GM18502 (cell line): ENCODE measurements at regions not wholly inside any gene's neighbourhood (a gene's known extent, or its start where the extent isn't known, plus 50 kb on each side); places are given as distances from the start of the nearest gene placed in this dataset.

Experiments used
- ATAC-seq: cut with Tn5 transposase; IDR thresholded peaks from one replicate; pipeline ENCODE4 v1.9.1; 2021; ENCODE audit warnings: mild to moderate bottlenecking; ENCODE audit not compliant: unreplicated experiment, poor library complexity

DNA sequence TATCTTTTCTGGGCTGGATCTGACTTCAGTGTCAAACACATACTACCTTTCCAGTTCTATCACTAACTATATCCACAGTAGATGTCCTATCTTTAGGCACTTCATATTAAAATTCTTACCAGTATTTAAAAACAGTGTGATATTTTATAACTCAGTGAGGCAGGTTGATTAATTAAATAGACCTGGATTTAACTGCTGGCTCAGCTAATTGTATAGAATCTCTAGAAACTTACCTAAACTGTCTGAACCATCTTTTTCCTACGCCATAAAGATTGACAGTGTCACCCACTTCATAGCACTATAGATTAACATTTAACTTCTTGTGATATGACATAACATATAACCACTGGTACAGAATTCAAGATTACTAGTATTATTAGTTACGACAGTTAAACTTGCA, 935.3 kb downstream of the FAT4 start:
- ATAC-seq = no peak

DNA sequence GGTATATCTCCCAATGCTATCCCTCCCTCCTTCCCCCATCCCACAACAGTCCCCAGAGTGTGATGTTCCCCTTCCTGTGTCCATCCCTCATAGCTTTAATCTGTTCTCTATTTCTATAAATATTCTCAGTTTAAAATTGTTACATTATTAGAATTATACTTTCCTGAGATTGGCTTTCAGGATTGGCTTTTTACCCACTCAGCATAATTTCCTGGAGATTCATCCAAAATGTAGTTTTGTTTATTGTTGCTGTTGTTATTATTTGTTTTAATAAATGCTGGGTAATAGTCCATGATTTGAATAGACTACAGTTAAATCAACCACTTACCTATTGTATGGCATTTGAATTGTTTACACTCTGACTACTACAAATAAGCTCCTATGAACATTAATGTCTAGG, 936.4 kb downstream of the FAT4 start:
- ATAC-seq = no peak

DNA sequence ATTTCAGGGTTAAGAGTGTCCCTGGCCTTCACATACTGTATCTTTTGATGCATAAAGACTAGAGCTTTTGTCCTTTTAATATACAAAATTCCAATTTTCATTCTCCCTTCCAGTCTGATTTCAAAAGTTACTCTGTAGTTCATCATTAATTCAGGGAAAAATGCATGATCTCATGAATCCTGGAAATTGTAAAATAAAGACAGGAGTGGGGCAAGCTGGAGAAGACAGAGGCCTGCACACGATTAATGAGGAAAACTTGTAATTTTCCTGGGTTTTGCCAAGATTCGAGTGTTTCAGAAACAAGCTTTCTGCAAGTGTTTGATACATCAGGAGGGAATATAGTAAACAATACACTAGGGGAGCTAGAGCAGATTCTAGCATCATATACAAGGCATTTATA, 947.9 kb downstream of the FAT4 start:
- no peak for ATAC-seq

DNA sequence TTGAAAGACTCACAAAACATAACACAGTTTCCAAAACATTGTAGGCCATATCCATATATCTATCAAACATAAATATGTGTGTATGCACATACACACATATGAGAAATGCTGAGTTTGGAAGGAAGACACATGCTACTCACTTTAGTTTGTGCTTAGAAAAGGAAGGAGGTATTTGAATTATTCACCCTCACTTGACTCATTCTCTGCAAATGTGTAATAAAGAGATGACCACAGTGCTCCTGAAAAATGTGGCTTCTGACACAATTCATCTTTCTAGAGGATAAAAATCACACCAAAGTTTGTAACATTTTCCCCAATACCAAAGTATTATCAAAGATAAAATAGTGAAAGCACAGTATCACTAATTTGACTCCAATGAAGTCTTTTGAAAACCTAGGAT, 950.1 kb downstream of the FAT4 start:
- no peak for ATAC-seq

DNA sequence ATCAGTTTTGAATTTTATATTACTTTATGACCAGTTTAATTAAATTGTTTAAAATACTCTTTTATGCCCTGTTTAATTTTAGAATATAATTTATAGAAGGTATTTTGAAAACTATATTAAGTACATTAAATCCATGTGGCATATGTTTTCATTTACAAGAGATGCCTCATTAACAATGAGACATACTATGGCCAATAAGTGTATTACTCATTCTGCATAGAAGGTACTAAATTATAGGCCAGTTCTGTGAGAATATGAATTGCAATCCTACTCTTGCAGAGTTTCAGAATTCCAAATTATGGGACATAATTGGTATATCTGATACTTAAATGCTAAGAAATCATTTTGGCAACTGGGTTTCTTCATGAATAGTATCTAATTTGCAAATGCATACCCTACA, 951.1 kb downstream of the FAT4 start:
- ATAC-seq = no peak

DNA sequence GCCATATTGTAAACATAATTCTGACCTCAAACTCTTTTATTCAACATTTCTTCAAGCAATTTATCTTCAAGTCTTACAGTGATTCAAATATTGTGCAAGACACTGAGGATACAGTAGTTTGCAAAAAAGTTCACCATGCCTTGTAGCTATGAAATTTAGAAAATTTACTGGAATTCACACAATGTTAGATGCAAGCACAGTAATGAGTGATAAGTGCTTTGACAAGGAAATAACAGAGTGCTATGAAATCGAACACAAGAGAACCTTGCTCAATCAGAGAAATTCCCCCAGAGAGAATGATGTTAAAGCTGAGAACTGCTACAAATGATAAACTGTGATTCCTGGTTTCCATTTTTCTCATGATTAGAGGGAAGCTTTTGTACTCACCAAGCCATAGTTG, 952.9 kb downstream of the FAT4 start:
- ATAC-seq = no peak

DNA sequence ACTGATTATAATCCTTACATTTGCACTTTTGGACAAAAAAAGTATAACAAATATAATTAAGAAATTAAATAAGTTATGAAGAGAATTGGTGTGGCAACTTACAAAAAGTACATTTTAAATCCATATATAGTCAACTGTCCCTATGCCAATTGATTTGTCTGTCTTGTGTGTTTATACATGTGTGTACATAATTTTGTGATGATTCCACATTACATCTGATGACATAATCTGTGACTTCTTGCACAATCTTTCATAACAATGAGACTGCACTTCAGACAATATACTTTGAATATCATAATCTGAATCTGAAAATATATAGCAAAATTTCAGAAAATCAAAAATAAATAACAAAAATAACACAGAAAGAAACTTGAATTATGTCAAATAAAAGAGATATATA, 953.4 kb downstream of the FAT4 start:
- ATAC-seq = no peak

DNA sequence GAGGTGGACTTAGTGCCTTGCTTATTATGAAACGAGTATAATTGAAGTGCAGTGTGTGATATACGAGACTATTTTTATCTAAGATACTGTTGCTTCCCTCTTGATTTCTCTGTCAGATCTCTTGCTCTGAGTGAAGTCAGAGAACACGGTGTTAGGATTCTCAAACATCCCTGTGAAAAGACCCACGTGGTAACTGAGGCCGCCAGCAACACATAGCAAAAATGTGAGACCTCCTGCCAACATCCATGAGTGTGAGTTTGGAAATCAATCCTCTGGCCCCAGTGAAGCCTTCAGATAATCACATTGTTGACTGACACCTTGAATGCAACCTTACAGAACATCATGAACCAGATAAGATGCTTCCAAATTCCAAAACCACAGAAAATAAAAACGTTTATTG, 954.4 kb downstream of the FAT4 start:
- ATAC-seq = no peak

DNA sequence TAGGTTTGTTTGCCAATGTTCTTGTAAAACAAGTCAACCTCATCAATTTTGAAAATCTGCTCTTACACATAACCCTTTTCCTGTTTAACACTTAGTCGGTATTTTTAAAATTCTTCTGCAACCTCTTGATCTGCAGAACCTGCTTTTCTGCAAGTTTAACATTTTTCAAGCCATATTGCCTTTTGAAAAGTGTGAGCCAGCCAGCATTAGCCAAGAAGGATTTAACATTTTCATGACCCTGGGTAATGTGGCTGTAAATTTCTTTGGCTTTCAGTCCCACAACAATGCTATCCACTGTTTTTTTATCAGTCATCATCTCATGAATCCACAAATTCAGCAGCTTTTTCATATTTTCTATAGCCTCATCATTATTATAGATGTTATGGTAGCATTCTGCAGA, 956.5 kb downstream of the FAT4 start:
- ATAC-seq = no peak

DNA sequence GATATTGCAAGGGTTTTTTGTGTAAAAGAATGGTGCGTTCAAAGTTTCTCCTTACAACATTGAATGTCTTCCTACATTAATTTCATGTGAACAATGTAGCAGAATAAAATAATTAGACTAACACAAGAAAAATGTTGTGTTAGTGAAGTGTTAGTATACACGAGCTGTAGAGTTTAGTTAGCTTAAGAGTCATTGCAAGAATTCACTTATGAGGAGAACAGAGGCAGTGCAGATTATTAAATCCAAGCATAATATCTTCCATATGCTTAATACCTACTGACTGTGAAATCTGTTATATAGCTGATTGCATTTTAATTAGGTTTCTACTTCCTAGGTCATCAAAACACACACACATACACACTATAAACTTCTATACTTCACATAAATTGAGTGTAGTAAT, 959.0 kb downstream of the FAT4 start:
- no peak for ATAC-seq

DNA sequence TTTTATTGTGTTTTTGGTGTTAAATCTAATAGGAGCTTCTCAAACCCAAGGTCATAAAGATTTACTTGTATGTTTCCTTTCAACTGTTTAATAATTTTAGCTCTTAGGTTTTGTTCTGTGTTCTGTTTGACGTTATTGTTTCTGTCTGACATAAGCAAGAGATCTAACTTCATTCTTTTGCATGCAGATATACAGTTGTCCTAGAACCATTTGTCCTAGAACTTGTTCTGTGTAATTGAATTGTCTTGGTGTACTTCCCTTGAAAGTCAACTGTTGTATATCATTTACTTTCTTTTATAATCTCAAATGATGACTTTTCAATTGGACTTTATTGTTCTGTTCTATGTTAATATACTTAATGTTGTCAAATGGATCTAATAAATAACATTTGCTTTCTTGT, 977.1 kb downstream of the FAT4 start:
- ATAC-seq = no peak

DNA sequence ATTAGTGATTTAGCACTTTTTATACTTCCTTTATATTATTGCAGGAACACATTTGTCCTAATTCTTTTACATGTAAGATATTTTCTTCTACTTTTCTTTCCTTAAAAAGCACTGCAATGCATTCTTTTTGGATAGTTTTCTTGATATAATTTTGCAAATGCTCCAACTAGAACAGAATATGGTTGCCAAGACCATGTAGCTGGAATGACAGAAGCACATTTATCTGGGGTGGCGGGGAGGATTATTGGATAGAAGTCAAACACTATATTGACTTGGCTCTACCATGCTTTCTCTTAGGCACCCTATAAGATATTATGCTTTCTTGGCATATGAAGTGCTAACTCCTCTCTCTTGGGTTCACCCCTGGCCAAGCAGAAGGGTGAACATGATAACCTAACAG, 983.5 kb downstream of the FAT4 start:
- no peak for ATAC-seq

DNA sequence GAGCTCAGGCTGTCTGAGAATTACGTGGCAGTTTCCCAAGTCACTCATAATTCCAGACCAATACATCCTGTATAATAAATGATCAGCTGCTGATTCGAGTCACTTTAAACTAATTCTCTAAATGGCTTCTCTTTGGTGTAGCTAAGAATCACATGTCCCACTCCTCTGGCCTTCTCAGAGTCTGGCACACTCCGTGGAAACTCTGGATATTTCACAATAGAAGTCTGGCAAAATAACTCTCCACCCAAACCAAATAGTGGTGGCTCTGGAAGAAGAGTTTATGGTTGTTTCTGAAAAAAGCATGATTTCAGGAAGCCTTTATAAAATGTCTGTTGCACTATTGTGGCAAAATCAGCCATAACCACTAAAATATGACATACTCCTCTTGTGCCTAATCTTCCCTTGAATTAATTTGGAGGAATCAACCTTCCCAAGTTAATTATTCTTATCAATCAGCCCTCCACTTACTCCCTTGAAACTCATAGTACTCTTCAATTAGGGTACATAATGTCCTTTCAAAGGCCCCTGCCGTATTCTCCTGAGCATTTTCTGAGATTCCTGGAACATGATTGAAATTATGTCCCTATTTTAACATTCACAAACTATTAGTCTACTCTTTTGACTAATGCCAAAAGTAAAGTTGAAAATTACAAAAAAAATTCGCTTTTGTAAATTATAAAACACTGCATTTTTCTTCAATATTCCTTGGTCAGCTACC, 991.6 kb downstream of the FAT4 start:
- no peak for ATAC-seq

DNA sequence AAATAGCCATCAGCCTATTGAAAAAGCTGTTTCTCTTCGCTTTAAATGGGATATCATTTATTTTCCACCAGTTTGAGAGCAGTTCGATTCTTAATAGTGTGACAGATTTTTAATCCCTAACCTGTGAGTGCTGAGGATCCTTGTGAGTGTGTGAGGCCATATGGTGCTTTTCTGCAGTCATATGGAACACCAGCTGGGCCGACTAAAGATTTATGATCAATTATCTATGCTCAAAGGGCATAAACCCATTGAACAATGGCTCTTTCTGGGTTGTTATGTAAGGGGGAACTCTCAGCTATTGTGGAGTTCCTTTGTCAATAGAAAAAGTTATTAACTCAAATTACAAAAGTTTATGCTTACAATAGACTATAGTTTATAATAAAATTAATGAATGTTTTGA, 1003.6 kb downstream of the FAT4 start:
- no peak for ATAC-seq

DNA sequence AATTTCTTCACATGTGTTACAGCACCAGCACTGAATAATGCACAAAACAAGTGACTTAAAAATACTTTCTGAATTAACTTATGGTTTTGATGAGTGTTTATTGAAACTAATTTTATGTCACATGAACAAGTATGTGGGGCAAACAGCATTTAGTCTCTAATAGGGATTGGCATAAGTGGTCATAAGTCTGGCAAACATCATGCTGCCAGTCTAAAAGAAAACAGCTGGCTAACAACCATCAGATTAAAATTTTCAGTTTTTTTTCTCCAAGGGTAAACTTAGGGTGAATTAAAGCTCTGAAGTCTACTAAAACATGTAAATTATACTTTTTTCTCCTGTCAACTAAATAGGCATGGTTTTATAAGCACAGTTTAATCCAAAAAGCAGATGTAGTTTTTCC, 1014.2 kb downstream of the FAT4 start:
- no peak for ATAC-seq

DNA sequence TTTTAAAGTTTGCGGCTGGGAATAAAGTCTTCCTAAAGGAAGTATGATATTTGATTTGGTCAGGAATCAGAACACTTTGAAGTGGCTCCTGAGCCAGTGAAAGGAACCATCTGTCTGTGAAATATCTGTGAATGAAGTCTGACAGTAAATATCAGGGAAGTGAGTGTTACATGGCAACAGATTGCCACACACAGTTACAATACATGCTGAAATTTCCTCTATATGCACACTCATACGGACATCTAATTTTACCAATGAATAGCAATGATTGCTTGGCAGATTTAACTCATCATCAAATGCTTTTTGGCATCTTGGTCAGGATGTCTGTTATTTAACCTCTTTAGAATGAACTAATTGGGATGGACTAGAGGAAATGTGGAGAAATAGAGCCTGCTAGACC, 1023.8 kb downstream of the FAT4 start:
- no peak for ATAC-seq

DNA sequence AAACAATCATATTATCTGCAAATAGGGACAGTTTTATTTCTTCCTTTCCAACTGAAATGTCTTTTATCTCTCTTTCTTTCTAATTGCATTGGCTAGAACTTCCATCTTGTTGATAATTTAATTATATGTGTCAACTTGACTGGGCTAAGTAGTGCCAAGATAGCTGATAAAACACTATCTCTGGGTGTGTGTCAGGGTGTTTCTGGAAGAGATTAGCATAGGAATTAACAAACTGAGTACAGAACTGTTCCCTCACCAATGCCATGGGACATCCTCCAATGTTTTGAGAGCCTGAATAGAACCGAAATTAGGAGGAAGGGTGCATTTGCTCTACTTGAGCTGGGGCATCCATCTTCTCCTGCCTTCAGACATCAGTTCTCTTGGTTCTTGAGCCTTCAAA, 1027.2 kb downstream of the FAT4 start:
- ATAC-seq = no peak

DNA sequence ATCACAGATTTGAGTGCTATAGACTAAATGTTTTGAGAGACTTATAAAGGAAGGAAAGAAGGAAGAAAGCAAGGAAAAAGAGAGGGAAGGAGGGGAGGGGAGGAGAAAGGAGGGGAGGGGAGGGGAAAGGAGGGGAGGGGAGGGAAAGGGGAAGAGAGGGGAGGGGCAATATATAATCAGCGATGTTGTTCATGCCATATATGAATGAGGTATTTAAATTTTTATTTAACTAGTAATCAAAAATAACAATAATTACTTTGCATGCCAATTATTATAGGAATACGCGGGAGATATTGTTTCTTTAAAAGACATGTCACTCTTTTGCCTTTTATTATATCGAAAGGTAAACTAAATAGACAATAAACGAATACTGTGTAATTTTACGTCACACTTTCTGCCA, 1029.7 kb downstream of the FAT4 start:
- ATAC-seq = no peak

DNA sequence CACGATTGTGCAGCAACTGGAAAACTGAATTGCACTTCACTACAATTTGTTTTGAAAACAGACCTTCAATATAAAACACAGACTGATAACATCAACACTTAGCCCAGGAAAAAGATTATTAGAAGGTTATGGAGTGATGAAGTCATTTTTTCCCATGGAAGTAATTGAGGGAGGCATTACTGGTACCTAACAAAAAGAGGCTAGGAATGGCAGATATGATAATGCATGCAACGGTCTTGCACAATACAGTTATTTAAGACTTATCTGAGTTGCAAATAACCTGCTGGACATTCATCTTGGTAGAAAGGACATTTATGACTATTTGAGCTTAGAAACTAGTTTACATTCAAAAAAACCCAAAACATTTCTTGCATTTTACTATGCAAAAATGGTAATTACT, 1031.9 kb downstream of the FAT4 start:
- ATAC-seq = no peak

DNA sequence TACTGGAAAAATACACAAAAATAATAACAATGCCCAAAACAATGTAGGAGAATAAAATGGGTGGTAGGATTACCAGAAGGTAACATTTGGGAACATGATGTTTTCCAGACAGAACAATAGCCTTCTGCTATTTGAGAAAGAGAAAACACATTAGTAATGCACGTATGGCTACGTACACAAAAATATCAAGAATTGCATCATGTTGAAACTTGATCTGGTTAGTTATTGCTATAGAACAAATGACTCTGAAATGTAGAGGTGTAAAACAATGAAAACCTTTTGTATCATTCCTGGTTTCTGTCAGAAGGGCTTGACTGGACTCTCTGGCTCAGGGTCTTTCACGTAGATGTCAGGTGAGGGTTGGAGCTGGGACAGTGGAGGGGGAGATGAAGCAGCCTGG, 1040.0 kb downstream of the FAT4 start:
- ATAC-seq = no peak

DNA sequence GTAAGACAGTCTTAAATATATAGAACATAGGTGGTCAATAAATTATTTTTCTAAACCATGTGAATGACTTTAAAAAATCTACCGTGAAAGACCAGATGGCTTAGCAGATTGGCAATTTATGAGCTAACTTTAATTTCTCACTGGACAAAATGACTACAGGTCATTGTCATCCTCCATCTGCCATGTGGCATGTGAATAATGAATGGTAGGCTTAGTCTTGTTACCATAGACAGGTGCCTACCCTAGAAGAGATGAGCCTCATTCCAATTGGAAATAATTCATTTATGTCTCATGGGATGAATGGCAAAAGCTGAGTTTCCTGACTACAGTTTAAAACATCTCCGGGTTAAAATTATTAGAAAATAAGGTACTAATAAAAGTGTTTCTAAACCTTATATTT, 1043.3 kb downstream of the FAT4 start:
- no peak for ATAC-seq

DNA sequence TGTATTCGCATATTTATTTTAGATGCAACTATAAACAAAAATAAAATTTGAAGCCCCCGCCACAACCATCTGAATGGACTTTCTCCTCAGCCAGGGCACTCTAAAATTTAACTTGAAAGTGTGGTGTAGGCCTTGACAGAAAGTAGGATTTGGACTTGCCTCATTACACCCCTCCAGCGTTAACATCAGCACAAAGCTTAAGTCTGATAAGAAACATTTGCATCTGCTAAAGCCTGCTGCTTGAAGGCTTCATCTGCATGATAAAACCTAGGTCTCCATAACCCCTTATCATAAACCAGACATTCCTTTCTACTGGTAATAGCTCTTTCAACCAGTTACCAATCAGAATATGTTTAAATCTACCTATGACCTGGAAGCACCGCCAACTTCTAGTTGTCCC, 1046.5 kb downstream of the FAT4 start:
- no peak for ATAC-seq
